Left ventricle myocardium inferior (tissue), 1 donor: ENCODE measurements at regions not wholly inside any gene's neighbourhood (a gene's known extent, or its start where the extent isn't known, plus 50 kb on each side); places are given as distances from the start of the nearest gene placed in this dataset.
A peak's percentile ranks its signal among the peaks of the same experiment; 100 is the strongest.

Experiments used
- DNase-seq: peaks from one replicate; pipeline ENCODE4 v3.0.0-alpha.2; 2020
- H3K27ac ChIP-seq: fragments of 200-600 bp; replicated peaks from 2 replicates; pipeline ENCODE4 v1.8.0; 2021
- H3K27me3 ChIP-seq: fragments of 200-600 bp; 2 replicates; pipeline ENCODE4 v1.8.0; 2021; ENCODE audit warnings: low read depth
- H3K36me3 ChIP-seq: fragments of 200-600 bp; 2 replicates; pipeline ENCODE4 v1.8.0; 2021
- H3K4me1 ChIP-seq: fragments of 200-600 bp; 2 replicates; pipeline ENCODE4 v1.8.0; 2021
- H3K4me3 ChIP-seq: fragments of 200-600 bp; 2 replicates; pipeline ENCODE4 v1.8.0; 2021; ENCODE audit warnings: mild to moderate bottlenecking, moderate library complexity
- H3K9me3 ChIP-seq: fragments of 200-600 bp; replicated peaks from 2 replicates; pipeline ENCODE4 v1.8.0; 2021
- CTCF ChIP-seq: fragments of 200-600 bp; IDR thresholded peaks from 2 replicates; pipeline ENCODE4 v1.8.0; 2021; ENCODE audit warnings: antibody characterized with exemption, mild to moderate bottlenecking, borderline replicate concordance
- intact Hi-C: fragments of 100-400 bp; cut with micrococcal nuclease; formaldehyde crosslinking; loops from one replicate; pipeline ENCODE4 v1.11.0; 2022
- donor health status: DM: no; HTN: yes; CAD: no; lungs with severe emphysema.

GRCh38 chr2:162890690-162891311, 52.2 kb upstream of the KCNH7 start:
- H3K27me3 ChIP-seq = no peaks in the 10 kb centered on the region
- peak; percentile 58 for TF ChIP-seq CTCF
- H3K27ac ChIP-seq = no peak overlapping the region
- H3K9me3 ChIP-seq = no peaks in the 10 kb centered on the region
- H3K4me1 ChIP-seq = no peaks in the 10 kb centered on the region
- DNase-seq = no peak
- no peak overlapping the region for H3K4me3 ChIP-seq
- H3K36me3 ChIP-seq = no peaks in the 10 kb centered on the region
- intact Hi-C loops = no loop called here

GRCh38 chr2:162888652-162889051, 50.1 kb upstream of the KCNH7 start:
- no peaks in the 10 kb centered on the region for H3K9me3 ChIP-seq
- no peak for TF ChIP-seq CTCF
- H3K36me3 ChIP-seq = no peaks in the 10 kb centered on the region
- no peaks in the 10 kb centered on the region for H3K27me3 ChIP-seq
- intact Hi-C loops = no loop called here
- H3K4me1 ChIP-seq = no peaks in the 10 kb centered on the region
- H3K27ac ChIP-seq = no peak overlapping the region
- no peak for DNase-seq
- no peak overlapping the region for H3K4me3 ChIP-seq
